Right lobe of liver (tissue), 6 donors: ENCODE measurements at regions not wholly inside any gene's neighbourhood (a gene's known extent, or its start where the extent isn't known, plus 50 kb on each side); places are given as distances from the start of the nearest gene placed in this dataset.

Source experiments
- ATAC-seq, 4 donors: fragments of 200-7000 bp; cut with Tn5 transposase; one replicate each; pipeline ENCODE4 v1.9.1; 2020; ENCODE audit warnings: mild to moderate bottlenecking in 4 of 4, moderate library complexity in 4 of 4
- DNase-seq, 3 donors: peaks; one replicate each; pipeline ENCODE4 v3.0.0-alpha.2; 2020
- H3K27ac ChIP-seq, 3 donors: fragments of 200-600 bp; one replicate each; pipeline ENCODE4 v1.8.0; 2022
- H3K27me3 ChIP-seq, 2 donors: fragments of 200-600 bp; one replicate each; pipeline ENCODE4 v1.8.0; 2022
- H3K36me3 ChIP-seq, 4 donors: fragments of 200-600 bp; sonication (generic) in 1 of 4; one replicate each; pipeline versions ENCODE4 v1.5.1 to v1.8.0; 2017 to 2022; ENCODE audit warnings: control low read depth in 1 of 4
- H3K4me1 ChIP-seq, 4 donors: fragments of 200-600 bp; sonication (generic) in 1 of 4; one replicate each; pipeline versions ENCODE4 v1.5.1 to v1.8.0; 2017 to 2022; ENCODE audit warnings: control low read depth in 1 of 4
- H3K4me3 ChIP-seq, 3 donors: fragments of 200-600 bp; one replicate each; pipeline ENCODE4 v1.8.0; 2022
- H3K9me3 ChIP-seq, 4 donors: fragments of 200-600 bp; sonication (generic) in 1 of 4; one replicate each; pipeline versions ENCODE4 v1.5.1 to v1.8.0; 2017 to 2022; ENCODE audit warnings: control low read depth in 1 of 4
- CTCF ChIP-seq, 4 donors: fragments of 200-600 bp in 3 of 4; fragments of 450-650 bp in 1 of 4; IDR thresholded peaks; one replicate each; pipeline versions ENCODE4 v1.5.1 to v1.8.0; 2016 to 2022; ENCODE audit warnings: antibody characterized with exemption in 4 of 4, mild to moderate bottlenecking in 2 of 4
- POLR2A ChIP-seq: fragments of 450-650 bp; IDR thresholded peaks from one replicate; pipeline ENCODE4 v1.6.1; 2017; ENCODE audit warnings: antibody characterized with exemption, mild to moderate bottlenecking
- WGBS: methylation state at CpG from one replicate; pipeline ENCODE4 v1.1.6; 2018; ENCODE audit warnings: low coverage, low lambda C conversion rate; ENCODE audit not compliant: insufficient coverage; ENCODE audit errors: missing lambda C conversion rate; 5-methylcytosine and 5-hydroxymethylcytosine counted together
- intact Hi-C, 2 donors: fragments of 100-400 bp; cut with DNase I; formaldehyde crosslinking; loops; one replicate each; pipeline versions ENCODE4 v1.11.2 to v1.14.1; 2022
- donor health status: DM: no; HTN: yes; CAD: no.
- donor health status: DM: no; HTN: no; CAD: no.
- donor health status: DM: no; HTN: no; CAD: no.
- donor health status: DM: no; HTN: yes; CAD: no.
- donor health status: DM: no; HTN: yes; CAD: no.

DNA sequence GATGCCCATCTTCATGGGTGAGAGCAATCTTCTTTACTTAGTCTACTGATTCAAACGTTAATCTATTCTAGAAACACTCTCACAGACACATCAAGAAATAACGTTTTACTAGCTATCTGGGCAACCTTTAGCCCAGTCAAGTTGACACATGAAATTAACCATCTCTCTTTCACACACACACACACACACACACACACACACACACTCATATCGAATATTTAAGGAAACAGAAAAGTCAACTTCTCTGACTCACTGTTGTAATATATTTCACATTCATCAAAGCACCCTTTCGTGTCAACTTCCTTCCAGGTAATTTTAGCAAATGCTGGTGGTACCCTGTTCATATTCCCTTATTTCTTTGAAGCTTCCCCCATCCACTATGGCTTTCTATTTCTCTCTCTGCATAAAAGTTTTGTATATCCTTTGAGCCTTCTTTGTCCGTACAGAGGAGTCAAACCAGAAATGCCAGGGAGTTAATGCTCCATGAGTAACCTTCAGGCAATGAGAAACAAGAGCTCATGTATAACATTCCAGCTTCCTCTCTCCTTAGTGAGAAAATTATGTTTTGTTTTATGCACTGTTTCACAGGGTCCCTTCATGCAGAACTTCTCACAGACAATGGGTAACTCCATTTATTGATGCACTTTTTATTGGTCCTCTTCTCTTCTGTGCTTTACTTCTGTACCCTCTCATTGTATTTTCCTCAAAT is 335.5 kb upstream of the CBLB start:
- ATAC-seq (no peak), DNase-seq (no peak)
- Histone ChIP-seq H3K36me3 (no peaks in the 10 kb centered on the region), H3K27ac (no peak overlapping the region), H3K4me1 (no peaks in the 10 kb centered on the region), H3K27me3 (no peaks in the 10 kb centered on the region), H3K9me3 (no peaks in the 10 kb centered on the region), H3K4me3 (no peak overlapping the region)
- intact Hi-C loops, result no loop called here
- WGBS, result 54% methylated on average over 5 of the region's 5 CpGs
- TF ChIP-seq POLR2A (no peak), CTCF (IDR thresholded peaks at IDR 0.05) (no peak)

GRCh38 chr3:106206146-106206545 is 337.3 kb upstream of the CBLB start:
- TF ChIP-seq CTCF (IDR thresholded peaks at IDR 0.05) (no peak), POLR2A (no peak)
- no peaks in the 10 kb centered on the region for H3K27me3 ChIP-seq
- H3K4me1 ChIP-seq, result no peaks in the 10 kb centered on the region
- ATAC-seq (peak; percentile 25 to 68 (median 55)), DNase-seq (no peak)
- WGBS, result 39% methylated on average over 6 of the region's 6 CpGs
- no peak overlapping the region for H3K27ac ChIP-seq
- no peaks in the 10 kb centered on the region for H3K9me3 ChIP-seq
- intact Hi-C loops, result no loop called here
- no peak overlapping the region for H3K4me3 ChIP-seq
- no peaks in the 10 kb centered on the region for H3K36me3 ChIP-seq

DNA sequence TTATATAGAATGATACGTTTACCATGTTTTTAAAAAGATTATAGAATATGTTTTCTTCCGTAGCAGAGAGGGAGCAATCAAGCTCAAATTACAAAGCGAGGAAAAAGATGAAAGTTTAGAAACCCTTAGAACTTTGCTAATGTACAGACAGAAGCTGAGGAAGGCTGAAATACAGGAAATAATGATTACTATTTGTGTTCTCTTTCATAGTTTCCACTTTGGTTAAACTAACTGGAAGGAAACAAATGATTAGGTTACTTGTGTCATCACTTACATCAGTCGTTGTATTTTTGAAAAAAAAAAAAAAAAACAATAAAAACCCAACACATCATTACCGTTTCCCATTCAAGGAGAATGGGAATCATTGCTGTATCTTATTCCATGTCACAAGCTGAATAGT is 337.8 kb upstream of the CBLB start:
- intact Hi-C loops, result no loop called here
- WGBS, result 36% methylated on average over 5 of the region's 5 CpGs
- H3K9me3 ChIP-seq, result no peaks in the 10 kb centered on the region
- no peaks in the 10 kb centered on the region for H3K36me3 ChIP-seq
- DNase-seq (no peak), ATAC-seq (peak in 1 of 4 donors; percentile 32)
- H3K4me1 ChIP-seq, result no peaks in the 10 kb centered on the region
- no peak overlapping the region for H3K4me3 ChIP-seq
- H3K27ac ChIP-seq, result no peak overlapping the region
- no peaks in the 10 kb centered on the region for H3K27me3 ChIP-seq
- TF ChIP-seq CTCF (IDR thresholded peaks at IDR 0.05) (no peak), POLR2A (no peak)

DNA sequence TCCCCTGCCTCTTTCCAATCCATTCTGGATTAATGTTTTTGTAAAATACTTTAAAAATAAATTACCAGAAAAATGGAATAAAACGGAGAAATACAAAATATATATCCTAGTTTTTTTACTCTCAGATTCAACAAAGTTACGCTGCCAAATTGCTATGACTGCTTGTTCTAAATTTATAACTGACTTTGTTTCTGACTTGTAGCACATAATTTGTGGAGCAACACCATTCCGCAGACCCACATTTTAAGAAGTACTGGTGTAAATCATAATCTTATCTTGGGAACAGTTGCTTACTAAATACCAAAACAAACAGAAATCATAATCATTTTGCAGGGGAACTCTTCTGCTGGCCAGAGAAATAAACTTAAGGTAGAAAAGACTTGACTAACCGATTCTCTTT is 339.4 kb upstream of the CBLB start:
- no peaks in the 10 kb centered on the region for H3K27me3 ChIP-seq
- ATAC-seq (no peak), DNase-seq (no peak)
- 52% methylated on average over 4 of the region's 4 CpGs for WGBS
- no peak for TF ChIP-seq CTCF (IDR thresholded peaks at IDR 0.05)
- no peak for TF ChIP-seq POLR2A
- no peak overlapping the region for H3K4me3 ChIP-seq
- no peaks in the 10 kb centered on the region for H3K4me1 ChIP-seq
- H3K9me3 ChIP-seq, result no peaks in the 10 kb centered on the region
- no peak overlapping the region for H3K27ac ChIP-seq
- intact Hi-C loops, result no loop called here
- H3K36me3 ChIP-seq, result no peaks in the 10 kb centered on the region
